Hematopoietic multipotent progenitor cell (in vitro differentiated cells): ENCODE measurements at regions not wholly inside any gene's neighbourhood (a gene's known extent, or its start where the extent isn't known, plus 50 kb on each side); places are given as distances from the start of the nearest gene placed in this dataset.

Experiments
- DNase-seq, 3 donors: peaks; one replicate each; pipeline ENCODE4 v3.0.0-alpha.2; 2011 to 2015; ENCODE audit warnings: low read depth in 2 of 3, low spot score in 2 of 3

DNA sequence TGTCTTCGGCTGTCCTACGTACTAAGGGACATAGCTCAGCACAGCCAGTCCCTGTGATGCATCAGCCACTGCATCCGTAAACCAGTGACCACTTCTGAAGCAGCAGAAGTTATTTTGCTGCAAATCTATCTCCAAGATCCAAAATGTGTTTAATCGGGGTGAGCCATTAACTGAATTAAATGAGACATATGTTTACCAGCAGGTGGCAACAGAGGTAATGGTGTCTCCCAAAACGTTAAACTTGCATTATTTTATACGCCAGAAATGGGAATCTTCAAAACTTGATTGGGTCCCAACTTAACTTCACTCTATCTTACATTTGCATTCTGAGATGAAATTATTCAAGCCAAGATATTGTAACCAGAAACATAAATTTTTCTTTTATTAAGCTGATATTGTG is 75.3 kb upstream of the BOC start:
- peak in 2 of 3 donors; percentile 12 to 44 for DNase-seq

DNA sequence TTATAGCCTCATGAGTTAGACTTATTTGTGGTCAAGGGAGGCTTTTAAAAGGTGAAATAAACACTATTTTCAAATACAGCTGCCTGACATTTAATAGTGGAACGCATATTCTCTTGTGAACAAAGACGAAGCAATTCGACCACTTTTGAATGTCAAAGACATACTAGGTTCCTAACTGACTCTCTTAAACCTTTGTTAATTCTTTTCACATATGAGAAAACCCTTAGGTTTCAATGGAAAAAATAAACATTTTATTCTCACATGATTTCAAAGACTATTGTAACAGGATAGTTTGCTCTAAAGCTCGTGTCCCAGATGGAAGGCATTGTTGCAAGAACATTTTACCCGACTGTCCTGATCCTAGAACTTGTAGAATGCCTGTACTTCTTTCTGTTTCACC is 74.8 kb upstream of the BOC start:
- no peak for DNase-seq

DNA sequence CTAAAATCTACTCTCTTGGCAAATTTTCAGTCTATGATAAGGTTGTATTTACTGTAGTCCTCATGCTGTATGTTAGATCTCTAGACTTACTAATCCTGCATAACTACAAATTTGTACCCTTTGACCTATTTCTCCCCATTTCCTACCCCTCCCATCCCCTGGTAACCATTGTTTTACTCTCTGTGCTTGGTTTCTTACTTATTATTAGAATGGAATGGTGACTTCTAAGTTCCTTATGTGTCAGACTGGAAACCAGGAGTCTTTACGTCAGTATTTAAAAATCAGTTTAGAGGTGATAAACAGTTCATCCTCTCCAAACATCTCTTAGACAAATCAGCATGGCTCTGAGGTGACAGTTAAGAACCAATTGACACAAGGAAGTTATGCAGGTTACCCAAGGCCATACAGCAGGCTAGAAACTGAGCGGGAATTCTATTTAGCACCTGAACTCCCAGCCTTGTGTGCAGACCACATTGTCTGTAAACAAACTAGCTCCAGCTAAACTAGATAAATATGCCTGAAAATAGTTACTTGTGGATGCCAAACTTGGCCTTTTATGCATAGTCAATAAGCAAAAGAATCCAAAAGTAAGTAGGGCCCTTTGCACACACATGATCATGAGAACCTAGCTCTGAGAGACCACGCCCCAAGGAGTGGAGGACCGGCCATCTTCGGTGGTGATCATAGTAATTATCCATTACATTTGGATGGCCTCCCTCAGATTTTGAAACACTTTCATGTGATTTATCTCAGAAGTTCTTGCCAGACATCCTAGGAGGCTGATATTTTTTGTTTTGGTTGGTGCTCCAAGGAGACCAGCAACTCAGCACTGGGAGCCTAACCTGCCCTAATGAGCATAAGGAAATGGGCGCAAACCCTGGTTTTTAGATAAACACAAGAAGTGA is 72.3 kb upstream of the BOC start:
- DNase-seq = no peak

DNA sequence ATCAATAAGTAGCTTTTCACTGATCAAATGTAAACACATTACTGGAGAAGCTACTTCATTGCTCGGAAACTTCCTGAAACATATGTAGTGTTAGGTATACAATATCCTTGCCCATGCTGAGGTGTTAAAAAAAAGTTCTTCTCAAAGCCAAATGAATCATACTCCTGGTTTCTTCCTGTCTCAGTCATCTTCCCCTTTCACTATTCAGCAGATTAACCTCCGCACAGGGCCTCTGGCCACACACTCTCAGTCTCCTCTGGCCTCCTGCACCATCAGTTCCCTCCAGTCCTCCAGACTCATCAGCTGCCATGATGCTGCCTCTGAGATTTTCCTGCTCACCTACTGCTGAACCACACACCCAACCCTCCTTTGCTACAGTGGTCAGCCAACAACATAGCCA is 70.5 kb upstream of the BOC start:
- DNase-seq = peak in 2 of 3 donors; percentile 13 to 21

DNA sequence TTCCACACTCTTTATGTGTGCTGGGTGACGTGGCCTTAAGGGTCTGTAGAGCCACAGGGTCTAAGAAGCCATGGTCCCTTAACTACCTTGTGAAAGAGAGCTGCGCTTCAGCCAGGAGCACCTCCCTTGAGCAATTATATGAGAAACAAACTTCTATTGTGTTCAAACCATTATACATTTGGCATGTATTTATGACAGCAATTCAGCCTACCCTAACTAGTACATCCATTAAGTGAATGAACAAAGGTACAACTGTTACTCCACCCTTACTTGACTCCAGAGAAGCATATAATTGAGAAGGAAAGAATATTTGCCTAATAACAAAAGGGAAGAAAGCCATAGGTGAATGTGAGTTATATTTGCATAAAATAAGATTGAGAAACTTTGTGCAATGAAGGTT is 69.8 kb upstream of the BOC start:
- DNase-seq = no peak

DNA sequence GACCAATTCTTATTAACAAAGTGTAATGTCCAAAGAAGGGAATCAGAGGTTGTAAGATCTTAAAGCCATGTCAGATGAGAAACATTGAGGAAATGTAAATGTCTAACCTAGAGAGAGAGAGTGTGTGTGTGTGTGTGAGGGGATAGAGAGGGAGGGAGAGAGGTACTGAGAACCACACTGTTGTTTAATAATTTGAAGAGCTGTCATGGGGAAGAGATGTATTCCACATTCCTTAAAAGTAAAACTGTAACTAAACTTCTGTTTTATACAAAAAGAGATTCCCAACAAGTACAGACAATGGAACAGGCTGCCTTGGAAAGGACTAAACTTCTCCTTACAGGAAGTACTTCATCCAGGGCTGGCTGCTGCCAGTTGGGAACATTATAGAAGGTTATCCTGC is 68.9 kb upstream of the BOC start:
- DNase-seq = no peak

DNA sequence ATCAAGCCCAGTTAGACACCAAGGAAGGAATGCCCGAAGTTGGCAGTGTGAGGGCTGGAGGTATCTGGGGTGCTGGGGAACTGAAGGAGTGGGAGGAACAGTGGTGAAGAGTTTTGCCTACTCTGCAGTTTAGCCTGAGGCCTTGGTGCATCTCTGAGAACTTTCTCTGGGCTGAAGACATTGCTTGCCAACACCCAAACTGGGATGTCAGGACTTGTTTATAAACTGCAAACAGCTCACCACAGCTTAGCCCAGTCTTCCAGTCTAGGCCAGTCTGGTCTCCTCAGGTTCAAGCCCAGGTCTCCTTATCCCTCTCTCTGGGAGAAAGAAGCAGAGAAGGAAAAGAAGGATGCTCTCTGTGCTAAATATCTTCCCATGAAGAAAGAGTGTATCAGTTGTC is 68.0 kb upstream of the BOC start:
- no peak for DNase-seq

DNA sequence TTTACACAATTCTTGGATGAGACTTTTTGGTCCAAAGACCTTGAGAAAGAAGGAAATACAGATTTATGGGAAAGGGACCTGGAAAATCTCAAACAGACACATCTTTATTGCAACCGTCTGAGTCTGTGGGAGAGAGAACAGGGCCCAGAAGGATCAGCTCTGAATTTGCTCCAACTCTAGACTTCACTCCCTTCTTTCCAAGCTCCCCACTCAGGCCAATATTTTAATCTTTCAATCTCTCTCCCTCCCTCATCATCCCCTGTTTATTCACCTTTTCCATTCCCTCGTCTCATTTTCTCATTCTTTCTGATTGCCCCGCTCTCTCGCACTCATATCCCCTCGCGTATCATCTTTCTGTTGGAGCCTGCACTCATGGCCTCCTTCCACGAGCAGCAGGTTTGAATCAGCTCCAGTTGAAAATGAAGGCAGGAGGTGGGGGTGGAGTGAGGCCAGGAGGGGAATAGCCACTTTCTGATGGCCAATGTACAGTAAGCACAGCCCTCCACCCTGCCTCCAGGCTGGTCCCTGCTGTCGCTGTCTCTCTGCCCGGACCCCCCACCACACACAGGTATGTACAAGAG is 63.6 kb upstream of the BOC start:
- DNase-seq = no peak

DNA sequence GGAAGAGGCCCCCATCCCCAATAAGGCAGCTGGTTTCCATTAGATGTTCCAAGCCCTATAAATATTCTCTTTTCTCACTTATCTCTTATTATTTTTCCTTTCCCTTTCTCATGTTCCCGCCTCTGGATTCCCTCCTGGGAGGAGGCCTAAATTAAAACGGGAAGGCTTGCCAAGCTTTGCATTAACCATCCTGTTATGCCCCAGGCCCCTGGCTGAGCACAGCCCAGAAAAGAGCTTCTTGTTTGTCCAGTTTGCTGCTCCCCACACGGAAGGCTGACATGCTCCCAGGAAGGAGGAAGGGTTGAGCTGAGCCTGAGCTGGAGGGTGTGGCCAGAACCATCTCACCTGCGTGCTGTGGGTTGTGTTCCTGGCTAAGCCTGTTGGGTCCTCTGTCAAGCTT is 63.1 kb upstream of the BOC start:
- DNase-seq = no peak

DNA sequence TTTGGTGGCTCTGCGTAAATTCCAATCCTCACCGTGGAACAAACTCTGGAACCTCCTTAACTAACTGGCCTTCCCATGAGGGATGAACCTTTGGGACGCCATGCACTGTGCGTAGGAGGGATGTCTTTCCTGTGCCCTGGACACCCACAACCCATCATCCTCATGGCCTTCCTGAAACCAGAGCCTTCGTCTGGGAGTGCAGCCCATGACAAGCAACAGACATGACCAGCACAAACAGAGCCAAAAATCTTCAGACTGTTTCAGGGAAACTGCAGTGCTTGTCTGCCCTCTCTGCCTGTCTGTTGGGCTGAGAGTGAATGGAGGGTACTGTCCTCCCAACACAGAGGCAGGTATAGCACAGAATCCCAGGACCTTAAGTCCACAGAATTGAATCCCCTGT is 61.1 kb upstream of the BOC start:
- DNase-seq = no peak

DNA sequence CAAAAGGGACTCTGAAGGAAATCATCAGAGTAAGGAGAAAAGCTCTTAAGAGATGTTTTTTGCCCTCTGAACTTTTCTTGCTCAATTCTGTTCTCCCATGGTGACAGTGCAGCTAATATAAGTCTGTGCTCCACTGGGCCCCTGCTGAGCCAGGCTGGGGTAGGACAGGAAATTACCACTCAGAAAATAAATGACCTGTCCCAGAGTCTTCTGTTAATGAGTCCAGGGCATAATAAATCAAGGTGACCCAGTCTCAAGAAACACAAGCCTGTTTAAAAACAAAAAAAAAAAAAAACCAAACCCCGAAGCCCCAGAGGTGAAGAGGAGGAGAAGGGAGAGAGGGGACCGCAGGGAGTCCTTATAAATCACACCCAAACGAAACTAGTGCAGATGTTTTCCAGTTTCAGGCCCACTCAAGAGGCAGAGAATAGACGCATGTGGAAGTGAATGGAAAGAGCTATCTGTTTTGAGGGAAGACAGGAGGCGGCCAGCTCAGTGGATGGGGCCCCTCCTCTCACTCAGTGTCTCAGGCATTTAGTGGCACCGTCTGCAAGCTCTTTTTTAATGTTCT is 59.8 kb upstream of the BOC start:
- DNase-seq = no peak

DNA sequence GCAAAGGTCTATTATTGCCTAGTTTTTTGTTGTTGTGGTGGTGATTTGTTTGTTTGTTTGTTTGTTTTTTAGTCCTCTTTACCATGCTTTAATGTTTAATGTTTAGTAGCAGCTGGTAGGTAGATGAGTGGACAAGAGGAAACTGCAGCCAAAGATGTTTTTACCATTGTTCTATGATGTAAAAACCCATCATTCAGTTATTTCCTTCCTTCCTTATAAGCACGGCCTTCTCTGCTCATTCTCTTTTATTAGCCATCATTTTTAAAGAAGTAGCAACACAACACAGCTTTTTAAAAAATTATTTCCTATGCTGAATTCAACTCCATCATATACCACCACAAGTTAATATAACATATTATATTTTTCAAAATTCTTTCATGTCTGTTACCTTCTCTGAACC is 58.5 kb upstream of the BOC start:
- DNase-seq = no peak

DNA sequence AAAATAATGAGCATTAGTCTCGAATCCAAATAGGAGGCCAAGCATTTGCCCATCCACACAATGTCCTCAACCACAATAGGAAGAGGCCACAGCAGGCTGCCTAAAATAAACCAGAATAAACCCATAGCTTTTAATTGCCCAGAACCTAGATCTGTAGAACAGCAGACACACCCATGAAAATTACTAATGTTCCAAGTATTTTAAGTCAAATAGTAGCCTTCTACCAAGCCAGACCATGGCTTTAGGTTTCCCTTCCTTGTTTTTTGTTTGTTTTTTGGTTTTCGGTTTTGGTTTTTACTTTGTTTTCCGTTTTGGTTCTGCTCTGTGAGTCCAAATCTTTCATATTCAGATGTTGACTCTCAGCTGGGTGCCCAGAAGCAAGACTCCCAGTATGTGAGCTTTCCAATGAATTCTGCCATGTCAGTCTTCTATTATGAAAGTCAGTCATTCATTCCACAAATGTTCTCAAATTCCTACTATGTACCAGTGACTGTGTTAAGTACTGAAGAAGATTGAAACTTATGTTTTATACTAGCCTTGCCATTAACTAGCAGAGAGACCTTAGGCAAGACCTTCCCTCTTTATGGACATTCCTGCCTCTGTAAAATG is 57.8 kb upstream of the BOC start:
- DNase-seq = no peak

DNA sequence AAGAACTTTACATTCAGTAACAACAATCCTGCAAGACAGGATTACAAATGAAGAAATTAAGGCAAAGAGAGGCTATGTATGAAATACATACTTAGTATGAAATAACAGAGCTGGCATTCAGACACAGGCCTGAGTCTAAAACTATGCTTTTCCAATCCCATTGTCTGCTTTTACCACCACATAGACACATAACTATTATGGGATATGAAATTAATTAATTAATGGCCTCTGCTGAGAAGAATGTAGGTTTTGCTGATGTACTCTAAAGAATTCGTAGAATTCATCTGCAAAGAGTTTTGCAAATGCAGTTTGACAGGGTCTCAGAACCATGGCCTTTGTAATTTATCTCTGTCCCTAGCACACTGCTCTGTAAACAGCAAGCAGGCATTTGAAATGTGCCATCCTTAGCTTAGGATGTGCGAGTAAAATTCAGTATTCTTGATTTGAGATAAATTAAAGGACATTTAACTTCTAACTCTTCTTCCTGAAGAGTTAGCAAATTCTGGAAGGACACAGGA is 54.5 kb upstream of the BOC start:
- DNase-seq = no peak

DNA sequence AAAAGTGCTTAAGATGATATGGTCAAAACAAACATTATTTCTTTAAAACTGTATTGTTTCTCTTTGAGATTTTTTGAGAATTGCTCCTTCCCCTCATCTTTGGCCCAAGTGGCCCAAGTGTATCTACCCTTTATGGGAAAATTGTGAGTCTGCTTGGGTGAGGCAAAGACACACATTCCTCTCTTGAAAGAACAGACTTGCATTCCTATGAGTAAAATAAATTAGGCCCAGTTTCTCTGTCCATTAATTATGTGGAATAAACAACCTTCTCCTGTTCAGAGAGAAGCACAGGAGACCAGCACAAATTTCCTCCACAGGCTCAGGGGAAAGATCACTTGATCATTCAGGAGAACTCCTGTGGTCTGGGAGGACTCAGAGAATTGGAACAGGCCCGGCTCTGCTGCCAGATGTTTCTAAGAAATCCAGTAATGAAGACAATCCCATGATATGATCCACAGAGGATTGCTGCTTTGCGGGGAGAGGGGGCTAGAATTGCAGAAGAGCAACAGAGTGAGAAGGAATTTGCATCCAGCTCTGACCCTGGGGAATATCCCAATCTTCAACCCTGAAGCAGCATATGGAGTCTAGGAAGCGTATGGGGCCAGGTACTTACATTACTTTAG is 53.8 kb upstream of the BOC start:
- DNase-seq = no peak

DNA sequence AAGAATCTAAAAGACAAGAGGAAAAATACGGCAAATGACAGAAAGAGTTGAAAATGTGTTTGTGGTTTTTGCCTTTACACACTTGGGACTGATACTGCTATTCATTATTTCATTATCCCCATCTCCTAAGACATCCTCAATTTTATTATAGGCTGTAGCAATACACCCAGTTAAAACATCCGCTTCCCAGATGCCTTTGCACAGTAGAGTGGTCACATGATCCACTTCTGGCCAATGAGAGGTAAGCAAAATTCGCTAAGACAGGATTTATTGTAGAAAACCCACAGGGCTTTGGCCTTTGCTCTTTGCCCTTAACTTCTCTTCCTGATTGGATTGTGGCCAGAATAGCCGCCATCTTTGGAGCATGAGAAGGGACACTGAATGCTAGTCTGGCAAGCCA is 53.2 kb upstream of the BOC start:
- no peak for DNase-seq
